HG03066 (cell line): ENCODE measurements at regions not wholly inside any gene's neighbourhood (a gene's known extent, or its start where the extent isn't known, plus 50 kb on each side); places are given as distances from the start of the nearest gene placed in this dataset.
"Not testable (repeated sequence)": the region's sequence is repeated elsewhere in the genome, so short reads cannot be mapped to it uniquely, and the experiment has no call there.

Source experiments
- ATAC-seq: cut with Tn5 transposase; IDR thresholded peaks from one replicate; pipeline ENCODE4 v1.9.1; 2021; ENCODE audit warnings: low read depth; ENCODE audit not compliant: unreplicated experiment

GRCh38 chr4:173722075-173722474 lies 192.0 kb upstream of the HAND2 start:
- no peak for ATAC-seq

GRCh38 chr4:173718504-173718903 lies 188.5 kb upstream of the HAND2 start:
- ATAC-seq: not testable (repeated sequence)

- no peak for ATAC-seq
Measured at GRCh38 chr4:173717581-173717980, 187.6 kb upstream of the HAND2 start.

GRCh38 chr4:173714456-173714855 lies 184.4 kb upstream of the HAND2 start:
- no peak for ATAC-seq

GRCh38 chr4:173713026-173713425 lies 183.0 kb upstream of the HAND2 start:
- ATAC-seq: no peak

- ATAC-seq: no peak
Measured at GRCh38 chr4:173707658-173708419, 177.8 kb upstream of the HAND2 start.

- no peak for ATAC-seq
Measured at GRCh38 chr4:173704201-173704600, 174.2 kb upstream of the HAND2 start.

- ATAC-seq: no peak
Measured at GRCh38 chr4:173703021-173703420, 173.0 kb upstream of the HAND2 start.

GRCh38 chr4:173700650-173701049 lies 170.6 kb upstream of the HAND2 start:
- no peak for ATAC-seq

- no peak for ATAC-seq
Measured at GRCh38 chr4:173699841-173700475, 169.9 kb upstream of the HAND2 start.

GRCh38 chr4:173698557-173699262 lies 168.7 kb upstream of the HAND2 start:
- ATAC-seq: no peak

GRCh38 chr4:173697840-173698239 lies 167.8 kb upstream of the HAND2 start:
- ATAC-seq: no peak

- ATAC-seq: no peak
Measured at GRCh38 chr4:173696551-173696950, 166.5 kb upstream of the HAND2 start.

- ATAC-seq: no peak
Measured at GRCh38 chr4:173696011-173696410, 166.0 kb upstream of the HAND2 start.

- ATAC-seq: no peak
Measured at GRCh38 chr4:173685831-173686210, 155.8 kb upstream of the HAND2 start.

- ATAC-seq: no peak
Measured at GRCh38 chr4:173685165-173685830, 155.3 kb upstream of the HAND2 start.

GRCh38 chr4:173684223-173684622 lies 154.2 kb upstream of the HAND2 start:
- ATAC-seq: no peak

- ATAC-seq: no peak
Measured at GRCh38 chr4:173682609-173683008, 152.6 kb upstream of the HAND2 start.

GRCh38 chr4:173680278-173680677 lies 150.2 kb upstream of the HAND2 start:
- no peak for ATAC-seq

- ATAC-seq: no peak
Measured at GRCh38 chr4:173675446-173675845, 145.4 kb upstream of the HAND2 start.
